A549 (cell line): ENCODE measurements at regions not wholly inside any gene's neighbourhood (a gene's known extent, or its start where the extent isn't known, plus 50 kb on each side); places are given as distances from the start of the nearest gene placed in this dataset.

Experiments used
- ATAC-seq, 2 experiments: fragments of 200-7000 bp in 1 of 2; fragments of >200 bp in 1 of 2; cut with Nextera tagmentation in 1 of 2; cut with Tn5 transposase in 1 of 2; 3 replicates each; pipeline versions ENCODE4 v1.8.0 to v1.9.1; 2018 to 2020; ENCODE audit warnings: mild to moderate bottlenecking in 1 of 2, moderate library complexity in 1 of 2
- CTCF ChIA-PET: fragments of 300-600 bp; sonication (Branson Sonifier 250); formaldehyde crosslinking; extraction: SDS; loops from one replicate; lab custom pipeline; 2021; ENCODE audit warnings: antibody characterized with exemption, inconsistent platforms; lab: Yijun Ruan, JAX
- POLR2A ChIA-PET: fragments of 350-600 bp; formaldehyde crosslinking; extraction: SDS; loops from one replicate; lab custom pipeline; 2021; ENCODE audit warnings: antibody characterized with exemption, inconsistent platforms; lab: Yijun Ruan, JAX
- DNase-seq, 2 experiments: peaks; one replicate each; pipeline versions ENCODE4 v3.0.0 to v3.0.0-alpha.2; 2011 to 2016; ENCODE audit warnings: low read depth in 1 of 2, low spot score in 1 of 2
- FAIRE-seq: peaks from 2 replicates; lab custom pipeline; 2011; peaks lifted over from hg19 to GRCh38; lab: Jason Lieb, UNC
- H3K27ac ChIP-seq, 2 experiments: fragments of >200 bp; sonication (Bioruptor Twin); formaldehyde crosslinking; 3 replicates each; pipeline ENCODE4 v1.5.1; 2016 to 2017
- H3K4me1 ChIP-seq: fragments of >200 bp; sonication (Bioruptor Twin); formaldehyde crosslinking; 3 replicates; pipeline ENCODE4 v1.6.1; 2016
- H3K4me2 ChIP-seq: fragments of >200 bp; sonication (Bioruptor Twin); formaldehyde crosslinking; 3 replicates; pipeline ENCODE4 v1.6.1; 2016
- H3K4me3 ChIP-seq: fragments of >200 bp; sonication (Bioruptor Twin); formaldehyde crosslinking; 3 replicates; pipeline ENCODE4 v1.5.1; 2016
- H3K9me3 ChIP-seq: fragments of >200 bp; sonication (Bioruptor Twin); formaldehyde crosslinking; 3 replicates; pipeline ENCODE4 v1.6.1; 2016
- BCL3 ChIP-seq: fragments of >200 bp; sonication (Bioruptor Twin); formaldehyde crosslinking; IDR thresholded peaks from 3 replicates; pipeline ENCODE4 v1.6.1; 2016
- CBX2 ChIP-seq: fragments of 200-600 bp; sonication (generic); IDR thresholded peaks from 2 replicates; pipeline ENCODE4 v1.6.1; 2016; ENCODE audit warnings: low read depth, mild to moderate bottlenecking, borderline replicate concordance
- E2F6 ChIP-seq: IDR thresholded peaks from 2 replicates; pipeline ENCODE4 v1.6.1; 2012; ENCODE audit warnings: low read depth, borderline replicate concordance
- EHMT2 ChIP-seq: fragments of 200-600 bp; sonication (generic); IDR thresholded peaks from 2 replicates; pipeline ENCODE4 v1.6.1; 2016; ENCODE audit warnings: antibody characterized with exemption, low read depth, mild to moderate bottlenecking, moderate library complexity
- ELK1 ChIP-seq: fragments of 150-350 bp; IDR thresholded peaks from 2 replicates; pipeline ENCODE4 v1.6.1; 2014; ENCODE audit warnings: low read depth, mild to moderate bottlenecking, low read length
- FOSB ChIP-seq: fragments of 250-450 bp; sonication (Bioruptor Pico); IDR thresholded peaks from 2 replicates; pipeline ENCODE4 v1.5.0; 2020; ENCODE audit warnings: mild to moderate bottlenecking, moderate library complexity
- GATA3 ChIP-seq: IDR thresholded peaks from 2 replicates; pipeline ENCODE4 v1.6.1; 2012; ENCODE audit warnings: borderline replicate concordance
- HES2 ChIP-seq: fragments of >200 bp; sonication (Bioruptor Twin); formaldehyde crosslinking; IDR thresholded peaks from 2 replicates; pipeline ENCODE4 v1.6.1; 2016
- HMGXB4 ChIP-seq: fragments of 250-450 bp; sonication (Bioruptor Pico); IDR thresholded peaks from 2 replicates; pipeline ENCODE4 v1.5.0; 2021; ENCODE audit warnings: mild to moderate bottlenecking, moderate library complexity, borderline replicate concordance
- HOXA7 ChIP-seq: fragments of 250-450 bp; sonication (Bioruptor Pico); IDR thresholded peaks from 2 replicates; pipeline ENCODE4 v1.5.0; 2020; ENCODE audit warnings: mild to moderate bottlenecking, moderate library complexity
- HOXB13 ChIP-seq: fragments of 250-450 bp; sonication (Bioruptor Pico); IDR thresholded peaks from 2 replicates; pipeline ENCODE4 v1.5.0; 2020; ENCODE audit warnings: low read depth, mild to moderate bottlenecking, moderate library complexity
- KDM1A ChIP-seq: fragments of 200-600 bp; sonication (generic); IDR thresholded peaks from 2 replicates; pipeline ENCODE4 v1.6.1; 2016; ENCODE audit warnings: low read depth, mild to moderate bottlenecking
- MAZ ChIP-seq: fragments of 150-350 bp; IDR thresholded peaks from 2 replicates; pipeline ENCODE4 v1.6.1; 2014; ENCODE audit warnings: antibody characterized with exemption, low read depth, low read length, borderline replicate concordance
- MYC ChIP-seq: IDR thresholded peaks from 2 replicates; pipeline ENCODE4 v1.6.1; 2012; ENCODE audit warnings: mild to moderate bottlenecking, inconsistent platforms, low read length, improper control_type of control experiment, borderline replicate concordance
- NFE2L2 ChIP-seq: fragments of 150-350 bp; conservative IDR thresholded peaks from 2 replicates; pipeline ENCODE4 v1.6.1; 2014; ENCODE audit warnings: low read length
- TP53 ChIP-seq: fragments of 250-450 bp; sonication (Bioruptor Pico); IDR thresholded peaks from 2 replicates; pipeline ENCODE4 v1.5.0; 2021; ENCODE audit warnings: mild to moderate bottlenecking, moderate library complexity
- USF2 ChIP-seq: fragments of 450-650 bp; IDR thresholded peaks from 2 replicates; pipeline ENCODE4 v1.6.1; 2014; ENCODE audit warnings: antibody characterized with exemption
- ZNF302 ChIP-seq: fragments of 250-450 bp; sonication (Bioruptor Pico); IDR thresholded peaks from 2 replicates; pipeline ENCODE4 v1.9.0; 2021; ENCODE audit warnings: inconsistent platforms, mild to moderate bottlenecking, moderate library complexity
- WGBS: methylation state at CpG from one replicate; pipeline ENCODE4 v1.1.6; 2017; ENCODE audit errors: missing lambda C conversion rate; 5-methylcytosine and 5-hydroxymethylcytosine counted together

- ChIA-PET POLR2A (no interaction called here), CTCF (no interaction called here)
- DNase-seq, result no peak
- no peak overlapping the region for H3K4me2 ChIP-seq
- H3K9me3 ChIP-seq, result peaks cover 2% of the 10 kb centered on the region; the same call in 1 of the 3 replicates
- TF ChIP-seq BCL3 (no peak), MAZ (no peak), HOXA7 (CRISPR knock-in tag) (no peak), KDM1A (no peak), GATA3 (no peak), USF2 (no peak), HOXB13 (CRISPR knock-in tag) (no peak), MYC (no peak), ELK1 (no peak), TP53 (CRISPR knock-in tag) (no peak), CBX2 (no peak), FOSB (CRISPR knock-in tag) (no peak), HMGXB4 (no peak), ZNF302 (CRISPR knock-in tag) (no peak), HES2 (no peak), NFE2L2 (no peak), EHMT2 (no peak), E2F6 (no peak)
- no peaks in the 10 kb centered on the region for H3K4me1 ChIP-seq
- H3K4me3 ChIP-seq, result no peak overlapping the region
- 64% methylated on average over 10 of the region's 10 CpGs for WGBS
- H3K27ac ChIP-seq, result no peak overlapping the region
- no peak for ATAC-seq
- FAIRE-seq, result no peak
Measured at GRCh38 chr3:66092175-66092995, 53.7 kb upstream of the MAGI1 start.
